Urothelium cell line (cell line): ENCODE measurements at regions not wholly inside any gene's neighbourhood (a gene's known extent, or its start where the extent isn't known, plus 50 kb on each side); places are given as distances from the start of the nearest gene placed in this dataset.

Experiments used
- DNase-seq: peaks from one replicate; pipeline ENCODE4 v3.0.0; 2011; ENCODE audit warnings: low spot score, mixed read lengths
- FAIRE-seq: peaks from 2 replicates; lab custom pipeline; 2011; peaks lifted over from hg19 to GRCh38; lab: Jason Lieb, UNC

DNA sequence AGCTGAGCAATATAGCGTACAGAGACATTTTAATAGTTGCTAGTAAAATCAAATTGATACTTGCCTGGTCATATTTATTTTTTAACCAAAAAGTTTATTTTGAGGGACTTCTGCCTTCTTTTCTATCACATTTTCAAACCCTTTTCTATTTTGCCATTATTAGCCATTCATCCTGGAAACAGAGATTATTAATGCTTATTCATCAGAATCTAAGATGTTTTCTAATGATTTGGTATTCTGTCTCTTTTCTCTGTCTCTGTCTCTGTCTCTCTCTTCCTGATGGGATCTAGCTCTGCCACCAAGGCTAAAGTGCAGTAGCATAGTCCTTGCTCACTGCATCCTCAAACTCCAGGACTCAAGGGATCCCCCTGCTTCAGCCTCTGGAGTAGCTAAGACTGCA lies 871.3 kb upstream of the CDH8 start:
- FAIRE-seq, result no peak
- DNase-seq, result no peak

DNA sequence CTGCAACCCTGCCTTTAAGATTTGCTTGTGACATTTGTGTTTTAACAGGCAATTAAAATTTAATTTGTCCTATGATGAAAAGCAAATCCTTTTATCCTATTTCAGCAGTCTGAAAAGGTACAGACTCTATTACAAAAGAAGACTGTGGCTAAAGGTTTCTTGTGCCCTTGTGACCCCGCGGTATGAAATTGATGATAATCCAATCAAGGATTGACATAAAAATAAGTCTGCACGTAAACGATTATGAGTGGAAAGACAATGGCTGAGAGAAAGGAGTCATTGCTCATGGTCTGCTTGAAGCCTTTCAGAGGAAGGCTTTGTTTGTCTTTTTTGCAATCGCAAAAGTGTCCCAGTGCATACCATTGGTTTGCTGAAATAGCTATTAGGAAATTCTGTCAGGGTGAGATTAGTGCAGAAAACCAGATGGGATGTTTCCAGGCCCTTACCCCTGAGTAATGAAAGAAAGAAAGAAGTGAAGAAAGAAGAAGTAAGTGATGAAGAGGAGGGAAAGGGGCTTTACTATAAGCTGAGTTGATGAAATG lies 867.8 kb upstream of the CDH8 start:
- no peak for DNase-seq
- no peak for FAIRE-seq

DNA sequence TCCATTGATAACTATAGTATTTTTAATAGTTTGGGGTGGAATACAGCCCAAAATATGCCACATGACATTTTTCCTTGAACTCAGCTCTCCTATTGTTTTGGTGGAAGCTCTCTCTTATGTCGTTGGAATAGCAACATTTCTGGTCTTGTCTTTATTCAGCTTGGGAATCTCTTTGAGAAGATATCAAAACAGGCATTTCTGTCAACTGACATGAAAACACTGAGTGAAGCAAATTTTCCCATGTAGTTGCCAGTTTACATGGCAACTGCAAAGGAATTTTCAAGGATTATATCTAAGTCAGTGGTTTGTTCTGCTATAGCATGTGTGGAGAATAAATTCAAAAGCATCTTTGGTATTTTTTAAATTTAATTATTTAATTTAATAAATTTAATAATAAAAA lies 863.5 kb upstream of the CDH8 start:
- DNase-seq, result no peak
- FAIRE-seq, result no peak

DNA sequence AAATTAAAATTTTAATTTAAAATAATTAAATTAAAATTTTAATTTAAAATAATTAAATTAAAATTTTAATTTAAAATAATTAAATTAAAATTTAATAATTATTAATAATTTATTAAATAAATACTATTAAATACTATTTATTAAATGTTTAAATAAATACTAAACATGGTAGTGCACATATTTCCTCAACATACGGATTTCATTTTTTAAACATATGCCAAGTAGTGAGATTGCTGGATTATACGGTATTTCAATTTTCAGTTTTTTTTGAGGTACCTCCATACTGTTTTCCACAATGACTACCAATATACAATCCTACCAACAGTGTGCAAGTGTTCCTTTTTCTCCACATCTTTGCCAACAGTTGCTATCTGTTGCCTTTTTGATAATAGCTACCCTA lies 852.9 kb upstream of the CDH8 start:
- FAIRE-seq (no peak), DNase-seq (no peak)

DNA sequence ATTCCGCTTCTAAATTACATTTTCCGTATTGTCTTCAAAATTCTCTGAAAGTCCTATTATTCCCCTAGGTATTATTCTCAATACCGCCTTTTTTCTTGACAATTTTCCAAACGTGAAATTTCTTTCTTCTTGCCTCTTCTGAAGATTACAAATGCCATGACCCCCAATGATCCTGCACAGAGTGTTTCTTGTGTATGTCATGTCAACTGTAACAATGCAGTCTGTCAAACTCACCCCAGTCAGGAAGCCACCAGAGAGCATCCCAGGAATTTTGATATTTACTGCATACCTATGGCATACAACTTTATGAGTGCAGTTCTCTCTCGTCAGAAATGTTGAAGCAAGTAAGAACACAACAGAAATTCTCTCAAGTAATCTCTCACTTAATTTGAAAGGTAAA lies 847.3 kb upstream of the CDH8 start:
- DNase-seq, result no peak
- no peak for FAIRE-seq

DNA sequence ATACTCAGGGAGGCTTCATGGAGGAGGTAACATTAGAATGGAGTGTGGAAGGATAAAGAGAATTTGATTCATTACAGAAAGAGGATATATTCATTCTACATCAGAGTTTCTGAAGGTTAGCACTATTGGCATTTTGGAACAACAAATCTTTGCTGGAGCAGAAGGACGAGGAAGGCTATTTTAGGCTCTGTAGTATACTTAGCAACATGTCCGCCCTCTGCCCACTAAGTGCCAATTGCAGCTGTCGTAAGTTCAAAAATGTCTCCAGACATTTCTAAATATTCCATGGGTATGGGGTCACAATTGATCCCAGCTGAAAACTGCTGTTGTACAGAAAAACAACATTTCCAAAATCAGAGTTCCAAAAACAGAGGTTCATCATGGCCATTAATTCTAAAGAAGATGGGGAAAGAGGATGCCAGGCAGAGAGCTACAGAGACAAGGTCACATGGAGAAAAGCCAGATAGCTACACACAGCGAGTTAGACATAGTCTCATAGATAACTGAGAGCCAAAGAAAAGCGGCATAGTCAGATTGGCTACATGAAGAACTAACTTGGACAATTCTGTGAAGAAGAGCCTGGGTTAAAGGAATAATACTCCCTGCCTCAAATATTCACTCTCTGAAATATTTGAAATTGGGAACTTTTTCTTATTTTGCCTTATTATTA lies 846.4 kb upstream of the CDH8 start:
- FAIRE-seq, result no peak
- no peak for DNase-seq

DNA sequence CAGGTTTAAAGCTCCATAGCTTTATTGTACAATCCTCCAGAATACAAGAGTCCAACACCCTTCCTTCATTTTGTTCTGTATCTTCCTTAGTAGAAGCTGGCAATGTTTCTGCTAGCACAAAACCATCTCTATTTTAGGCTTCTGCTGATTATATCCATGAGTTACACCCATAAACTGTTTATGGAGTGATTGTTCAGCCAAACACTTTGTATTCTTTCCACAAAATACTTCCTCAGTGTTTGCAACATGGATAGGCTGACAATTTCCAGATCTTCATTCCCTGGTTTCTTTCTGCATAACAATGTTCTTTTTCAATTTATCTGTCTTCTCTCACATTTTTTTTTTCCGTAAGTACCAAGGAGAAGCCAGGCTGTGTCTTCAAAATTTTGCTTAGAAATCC lies 839.9 kb upstream of the CDH8 start:
- DNase-seq (no peak), FAIRE-seq (no peak)

DNA sequence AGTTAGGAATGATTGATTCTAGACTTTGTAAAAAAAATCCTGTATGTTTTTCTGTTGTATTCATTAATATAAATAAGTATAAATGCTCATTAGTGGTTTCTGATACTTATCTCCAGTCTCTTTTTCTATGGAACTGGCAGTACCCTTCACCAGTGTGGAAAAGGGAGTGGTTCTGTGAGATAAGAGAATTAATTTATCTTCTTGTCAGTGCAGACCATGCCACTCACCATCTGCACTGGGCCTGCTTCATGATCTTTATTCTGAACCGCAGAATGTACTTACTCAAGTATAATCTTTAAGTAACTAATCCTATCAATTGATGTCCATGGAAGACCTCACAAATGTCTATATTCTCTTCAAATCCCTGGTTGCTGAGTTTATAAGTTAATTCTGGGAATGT lies 836.1 kb upstream of the CDH8 start:
- FAIRE-seq, result no peak
- DNase-seq, result no peak

DNA sequence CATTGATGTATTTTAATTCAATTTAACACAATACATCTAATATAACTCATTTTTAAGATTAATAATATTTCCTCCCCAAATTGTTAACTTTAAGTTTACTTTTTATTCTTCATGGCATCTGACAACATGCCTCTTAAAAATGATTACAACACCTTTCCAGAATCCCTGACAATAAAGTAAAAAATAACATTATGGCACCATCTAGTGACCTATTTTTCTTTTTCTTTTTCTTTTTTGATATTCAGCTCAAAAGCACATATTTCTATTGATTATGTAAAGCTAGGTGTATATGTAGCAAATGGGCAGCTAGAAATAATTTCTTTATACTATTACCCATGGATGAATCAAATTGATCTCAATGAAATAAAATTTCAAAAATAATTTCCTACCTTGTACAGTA lies 834.3 kb upstream of the CDH8 start:
- DNase-seq, result no peak
- no peak for FAIRE-seq

DNA sequence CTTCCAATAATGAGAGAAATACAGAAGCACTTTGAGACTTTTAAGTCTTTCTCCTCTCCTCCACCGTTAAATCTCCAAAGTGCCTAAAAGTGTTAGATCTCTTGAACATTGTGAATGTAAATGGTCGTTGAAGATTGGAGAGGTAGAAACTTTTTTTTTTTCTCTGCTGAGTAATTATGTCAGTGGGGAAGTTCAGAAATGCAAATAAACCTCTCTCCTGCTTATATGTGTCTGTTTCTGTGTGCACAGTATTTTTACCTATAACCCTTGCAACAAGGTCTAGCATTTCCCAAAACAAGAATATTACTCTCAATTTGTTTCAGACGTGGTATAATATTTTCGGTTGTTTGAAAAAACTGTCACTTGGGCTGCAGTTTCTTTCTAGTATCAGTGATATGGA lies 833.6 kb upstream of the CDH8 start:
- no peak for DNase-seq
- no peak for FAIRE-seq

DNA sequence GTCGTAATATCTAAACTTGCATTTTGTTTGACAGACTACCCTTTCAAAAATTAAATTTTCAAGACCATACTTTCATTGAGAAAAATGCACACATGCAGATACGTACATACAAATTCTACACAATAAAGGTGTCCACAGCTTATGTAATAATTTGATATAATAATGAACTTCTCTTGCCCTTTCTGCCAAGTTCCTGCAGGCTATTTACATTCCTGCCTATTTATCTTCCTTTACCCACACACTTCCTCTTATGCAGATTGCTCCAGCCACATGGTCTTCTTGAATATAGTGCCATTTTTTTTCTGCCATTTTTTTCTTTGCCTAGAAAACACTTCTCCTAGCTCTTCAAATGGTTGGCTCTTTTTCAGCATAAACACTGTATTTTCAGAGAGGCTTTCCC lies 826.9 kb upstream of the CDH8 start:
- no peak for FAIRE-seq

DNA sequence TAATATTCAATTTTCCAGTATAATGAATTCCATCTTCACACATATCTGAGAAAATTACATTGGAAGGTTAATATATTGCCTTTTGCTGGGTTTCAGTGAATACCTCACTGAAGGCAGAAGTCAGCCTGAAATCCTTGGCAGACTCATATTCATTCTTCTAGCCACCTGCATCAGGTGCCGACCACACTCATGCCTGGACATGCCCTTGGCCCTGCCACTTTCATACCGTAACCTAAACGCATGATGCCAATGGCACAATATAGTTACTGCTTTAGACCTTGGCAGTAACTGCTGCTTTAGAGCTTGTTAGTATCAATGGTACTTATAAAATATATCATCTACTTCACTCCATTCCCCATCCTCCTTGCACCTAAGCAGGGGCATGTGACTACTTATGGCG lies 817.6 kb upstream of the CDH8 start:
- no peak for FAIRE-seq
- DNase-seq, result no peak

More for the DNA sequence above, 826.9 kb upstream of the CDH8 start:
- no peak for DNase-seq

DNA sequence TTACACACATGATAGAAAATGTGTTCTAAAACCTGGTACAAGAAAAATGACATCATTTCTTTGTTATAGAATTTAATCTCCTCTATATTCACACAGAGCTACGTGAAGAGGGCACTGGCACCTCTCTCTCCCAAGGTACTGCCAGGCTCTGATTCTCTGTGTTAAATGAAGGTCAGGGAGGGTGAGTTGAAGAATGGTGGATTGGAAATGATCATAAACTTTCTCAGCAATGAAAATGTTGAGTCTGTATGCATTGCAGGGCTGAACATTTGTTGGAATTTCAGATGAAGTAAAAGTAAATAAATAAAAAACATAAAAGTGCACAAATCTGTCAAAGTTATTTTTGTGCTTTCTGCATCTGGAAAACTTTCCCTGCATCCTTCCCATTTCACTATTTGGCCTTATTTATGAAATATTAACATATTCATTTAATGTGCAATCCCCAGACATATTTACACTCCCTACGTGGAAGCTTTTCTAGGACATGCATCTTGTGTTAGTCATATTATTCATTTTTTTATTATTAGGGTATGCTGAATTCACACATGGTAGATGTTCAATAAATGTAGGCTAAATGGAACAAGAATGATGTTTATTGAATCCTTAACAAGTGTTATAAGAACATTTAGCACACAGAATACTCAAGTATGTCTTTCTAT lies 810.3 kb upstream of the CDH8 start:
- no peak for DNase-seq
- FAIRE-seq, result no peak

DNA sequence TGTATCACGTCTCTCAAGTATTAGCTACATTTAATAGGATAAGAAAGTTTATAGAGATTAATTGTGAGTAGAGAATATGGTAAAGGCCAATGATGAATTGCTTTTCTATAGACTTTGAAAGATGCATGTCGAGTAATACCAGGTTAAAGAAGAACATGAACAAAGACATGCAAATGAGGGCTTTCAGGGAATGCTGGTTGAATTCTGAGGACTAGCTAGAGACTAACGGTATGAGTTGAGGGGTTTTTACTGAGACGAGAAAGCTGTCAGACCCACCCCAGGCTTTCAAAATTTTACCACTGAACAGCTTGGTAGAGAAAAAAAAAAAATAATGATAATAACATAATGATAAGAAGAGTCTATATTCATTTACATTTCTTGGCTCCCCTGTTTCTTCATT lies 796.0 kb upstream of the CDH8 start:
- no peak for DNase-seq
- FAIRE-seq, result no peak

DNA sequence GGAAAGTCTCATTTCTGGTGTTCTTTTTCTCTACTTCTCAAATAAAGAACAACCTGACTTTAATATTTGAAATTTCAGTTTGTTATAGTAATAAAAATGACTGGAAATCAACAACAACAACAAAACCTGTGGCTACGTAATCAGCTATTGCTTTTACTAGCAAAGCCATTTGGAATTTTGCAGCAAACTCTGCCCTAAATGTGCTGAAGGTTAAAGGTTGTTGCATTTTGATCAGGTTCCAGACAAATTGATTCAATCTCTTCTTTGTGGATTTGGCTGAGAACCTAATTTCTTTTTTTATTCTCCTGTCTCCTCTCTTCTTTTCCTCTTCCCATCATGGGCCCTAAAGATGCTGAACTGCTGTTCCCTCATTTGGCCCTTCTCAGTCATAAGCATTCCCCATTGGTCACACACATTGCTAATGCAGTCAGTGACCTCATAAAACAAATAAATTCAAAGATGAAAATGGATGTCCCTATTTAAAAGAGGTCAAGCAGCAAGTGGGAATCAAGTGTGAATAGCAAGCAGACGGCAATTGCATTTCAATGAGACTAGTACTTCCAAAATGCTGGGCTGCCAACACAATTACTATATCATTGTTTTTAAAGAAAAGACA lies 795.1 kb upstream of the CDH8 start:
- DNase-seq (no peak), FAIRE-seq (no peak)

DNA sequence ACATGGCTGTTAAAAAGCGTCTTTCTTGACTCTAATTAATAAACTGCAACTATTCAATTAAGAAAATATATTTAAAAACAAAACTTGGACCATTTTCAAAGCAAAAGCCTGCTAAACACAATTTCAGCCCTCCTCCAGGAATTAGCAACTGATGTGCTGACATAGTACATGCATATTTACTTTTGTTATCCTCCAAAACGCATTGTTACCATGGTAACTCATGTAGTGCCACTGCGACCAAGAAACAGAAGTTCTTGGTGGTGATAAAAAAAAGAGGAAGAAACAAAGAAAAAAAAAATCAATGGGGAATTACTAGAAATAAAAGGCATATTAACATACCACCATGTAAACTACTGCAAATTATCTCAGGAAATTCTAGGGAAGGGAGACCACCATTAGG lies 793.4 kb upstream of the CDH8 start:
- DNase-seq, result no peak
- FAIRE-seq, result no peak

DNA sequence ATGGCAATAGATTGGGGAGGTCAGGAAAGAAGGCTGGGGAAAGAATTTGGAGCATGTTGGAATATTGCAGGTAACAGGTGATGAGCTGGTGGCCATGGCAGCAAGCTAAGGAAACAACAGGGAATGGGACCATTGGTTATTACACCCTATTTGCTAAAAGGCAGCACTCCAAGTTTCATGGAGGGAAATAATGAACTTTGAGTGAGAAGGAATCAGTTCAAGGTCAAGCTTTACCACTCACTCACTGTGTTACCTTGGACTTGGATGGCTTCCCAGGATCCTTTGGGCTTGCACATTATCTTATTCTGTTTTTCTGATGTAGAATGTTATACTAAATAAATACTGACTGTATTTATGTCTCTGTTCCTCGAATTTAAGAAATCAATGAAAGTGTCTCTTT lies 792.8 kb upstream of the CDH8 start:
- DNase-seq, result no peak
- FAIRE-seq, result no peak

DNA sequence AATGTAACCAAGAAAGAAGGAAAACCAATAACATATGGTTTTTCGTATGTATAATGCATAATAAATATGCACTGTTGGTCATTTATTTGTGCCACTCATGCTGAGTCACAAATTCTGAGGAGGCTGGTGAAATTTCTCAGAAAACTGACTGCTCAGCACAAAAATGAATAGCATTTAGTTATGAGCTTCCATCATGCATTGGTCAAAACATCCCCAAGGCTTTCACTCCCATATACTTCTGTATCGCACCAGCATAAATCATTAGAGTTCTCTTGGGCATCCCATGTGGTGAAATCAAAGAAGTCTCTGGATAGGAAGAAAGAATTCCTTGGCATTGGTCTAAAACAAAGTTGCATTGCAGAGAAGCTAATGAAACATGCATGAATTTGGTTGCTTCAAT lies 785.6 kb upstream of the CDH8 start:
- FAIRE-seq, result no peak
- no peak for DNase-seq

DNA sequence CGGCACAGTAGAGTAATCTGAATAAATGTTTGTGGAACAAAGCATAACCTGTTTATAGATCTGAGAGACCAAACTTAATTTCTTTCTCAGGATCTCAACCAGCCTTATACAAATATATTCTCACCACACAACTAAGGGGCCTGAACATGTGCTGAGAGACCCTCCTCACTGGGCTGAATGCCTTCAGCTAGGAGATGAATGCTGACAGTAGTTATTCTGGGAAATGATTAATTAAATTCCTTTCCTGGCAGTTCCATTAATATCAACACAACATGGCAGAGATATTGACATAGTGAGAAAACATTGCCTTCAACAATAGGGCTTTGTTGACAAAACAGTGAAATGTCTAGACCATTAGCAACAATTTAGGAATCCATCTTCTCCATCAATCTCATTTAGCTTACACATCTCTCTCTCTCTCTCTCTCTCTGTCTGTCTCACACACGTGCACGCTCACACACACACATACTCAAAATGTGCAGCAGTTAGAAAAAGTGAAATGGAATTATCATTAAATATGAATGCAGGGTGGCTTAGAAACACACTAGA lies 780.8 kb upstream of the CDH8 start:
- FAIRE-seq, result no peak
- no peak for DNase-seq

DNA sequence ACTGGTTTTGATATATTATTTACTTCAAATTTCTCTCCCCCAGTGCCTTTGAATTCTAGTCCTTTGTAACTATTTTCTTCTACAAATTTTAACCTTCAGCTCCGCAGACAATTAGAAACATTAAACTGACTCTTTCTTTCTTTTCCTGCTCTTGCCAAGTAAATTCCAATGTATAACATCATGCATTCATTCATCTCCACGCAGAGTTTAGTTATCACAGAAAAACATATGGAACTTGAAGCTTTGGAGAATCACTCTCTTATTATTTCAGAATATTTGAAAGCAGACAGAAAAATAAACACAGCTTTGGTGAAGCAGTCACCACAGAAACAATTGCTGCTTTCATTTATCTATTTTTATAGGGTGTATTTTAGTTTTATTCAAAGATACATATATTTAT lies 778.7 kb upstream of the CDH8 start:
- no peak for FAIRE-seq
- no peak for DNase-seq

DNA sequence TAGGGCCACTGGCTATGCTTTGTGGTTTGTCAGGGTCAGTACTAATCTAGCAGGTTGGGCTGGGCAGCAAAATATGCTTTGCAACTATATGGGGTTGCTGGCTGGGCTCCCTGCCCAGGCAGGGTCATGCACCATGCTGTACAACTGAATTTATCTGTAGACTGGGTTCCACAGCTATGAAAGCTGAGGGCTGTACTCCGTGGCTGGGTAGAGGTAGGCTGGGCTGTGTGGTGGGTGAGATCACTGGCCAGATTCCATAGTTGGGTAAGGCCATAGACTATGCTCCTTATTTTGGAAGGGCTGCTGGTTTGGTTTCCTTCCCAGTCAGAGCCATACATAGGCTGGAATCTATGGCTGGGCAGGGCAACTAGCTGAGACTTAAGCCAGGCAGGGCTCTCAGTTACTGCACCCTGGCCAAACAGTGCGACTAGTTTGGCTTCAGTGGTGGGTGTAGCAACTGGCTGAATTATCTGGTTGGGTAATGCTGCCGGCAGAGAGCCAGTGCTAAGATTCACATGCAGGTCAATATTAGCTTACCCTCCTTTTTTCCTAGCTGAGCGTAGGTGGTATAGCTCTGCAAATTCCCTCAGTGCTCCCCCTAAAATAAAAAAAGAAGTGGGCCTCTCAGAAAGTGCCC lies 769.1 kb upstream of the CDH8 start:
- FAIRE-seq (no peak), DNase-seq (no peak)

DNA sequence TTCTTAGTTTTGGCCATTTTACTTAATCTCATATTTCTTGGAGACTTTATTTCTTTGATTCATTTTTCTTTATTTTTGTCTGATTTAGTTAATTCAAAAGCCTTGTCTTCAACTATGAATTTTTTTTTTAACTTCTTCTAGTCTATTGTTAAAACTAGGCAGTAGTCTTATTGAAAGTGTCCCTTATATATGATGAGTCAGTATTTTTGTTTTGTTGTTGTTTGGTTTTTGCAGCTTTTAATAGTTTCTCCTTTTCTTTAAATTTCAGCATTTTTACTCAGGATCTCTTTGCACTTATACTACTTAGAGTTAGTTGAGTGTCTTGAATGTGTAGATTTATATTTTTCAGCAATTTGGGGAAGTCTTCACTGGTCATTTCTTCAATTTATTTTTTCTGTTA lies 758.5 kb upstream of the CDH8 start:
- FAIRE-seq (no peak), DNase-seq (no peak)
